AG04450 (cell line): ENCODE measurements at regions not wholly inside any gene's neighbourhood (a gene's known extent, or its start where the extent isn't known, plus 50 kb on each side); places are given as distances from the start of the nearest gene placed in this dataset.

ENCODE experiments used
- CTCF ChIA-PET: fragments of 300-600, 350-600 bp; formaldehyde crosslinking; extraction: SDS; loops from one replicate; lab custom pipeline; 2022; ENCODE audit warnings: antibody characterized with exemption, inconsistent platforms; lab: Charles Lee
- POLR2A ChIA-PET: fragments of 350-600 bp; formaldehyde crosslinking; extraction: SDS; loops from one replicate; lab custom pipeline; 2021; ENCODE audit warnings: antibody characterized with exemption, inconsistent platforms; lab: Yijun Ruan, JAX
- DNase-seq: peaks from one replicate; pipeline ENCODE4 v3.0.0-alpha.2; 2011; ENCODE audit warnings: low read depth, low spot score
- H3K27ac ChIP-seq: one replicate; pipeline ENCODE4 v1.5.1; 2012; ENCODE audit warnings: low read depth, low read length, control low read depth
- H3K27me3 ChIP-seq: one replicate; pipeline ENCODE4 v1.6.0; 2012; ENCODE audit warnings: low read length; ENCODE audit not compliant: control insufficient read depth, insufficient read depth
- H3K4me3 ChIP-seq: 2 replicates; pipeline ENCODE4 v1.5.1; 2011; ENCODE audit warnings: mild to moderate bottlenecking, low read depth, low read length, control low read depth
- H3K9me3 ChIP-seq: 2 replicates; pipeline ENCODE4 v1.5.1; 2012; ENCODE audit warnings: low read length; ENCODE audit not compliant: control insufficient read depth, insufficient read depth
- TF ChIP-seq, protein P1 (sequence below): IDR thresholded peaks from 2 replicates; pipeline ENCODE4 v1.5.1; 2011; ENCODE audit warnings: low read depth, low read length, control low read depth, inconsistent platforms

DNA sequence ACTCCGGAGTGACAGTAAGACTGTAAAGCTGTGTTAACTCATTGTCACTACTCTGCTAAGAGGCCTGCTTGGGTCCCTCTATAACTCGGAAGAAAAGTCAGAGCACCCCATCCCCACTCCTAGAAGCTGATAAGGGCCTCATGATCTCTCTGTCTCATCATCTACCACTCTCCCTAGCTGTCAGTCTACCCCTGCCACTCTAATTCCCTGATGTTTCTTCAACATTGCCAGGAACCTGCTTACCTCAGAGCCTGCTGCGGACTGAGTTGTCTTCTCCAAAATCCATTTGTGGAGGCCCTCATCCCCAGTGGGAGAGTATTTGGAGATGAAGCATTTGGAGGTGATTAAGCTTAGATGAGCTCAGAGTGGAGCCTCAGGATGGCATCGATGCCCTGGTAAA is 1092.2 kb downstream of the TBC1D22A start:
- TF ChIP-seq, protein P1, sequence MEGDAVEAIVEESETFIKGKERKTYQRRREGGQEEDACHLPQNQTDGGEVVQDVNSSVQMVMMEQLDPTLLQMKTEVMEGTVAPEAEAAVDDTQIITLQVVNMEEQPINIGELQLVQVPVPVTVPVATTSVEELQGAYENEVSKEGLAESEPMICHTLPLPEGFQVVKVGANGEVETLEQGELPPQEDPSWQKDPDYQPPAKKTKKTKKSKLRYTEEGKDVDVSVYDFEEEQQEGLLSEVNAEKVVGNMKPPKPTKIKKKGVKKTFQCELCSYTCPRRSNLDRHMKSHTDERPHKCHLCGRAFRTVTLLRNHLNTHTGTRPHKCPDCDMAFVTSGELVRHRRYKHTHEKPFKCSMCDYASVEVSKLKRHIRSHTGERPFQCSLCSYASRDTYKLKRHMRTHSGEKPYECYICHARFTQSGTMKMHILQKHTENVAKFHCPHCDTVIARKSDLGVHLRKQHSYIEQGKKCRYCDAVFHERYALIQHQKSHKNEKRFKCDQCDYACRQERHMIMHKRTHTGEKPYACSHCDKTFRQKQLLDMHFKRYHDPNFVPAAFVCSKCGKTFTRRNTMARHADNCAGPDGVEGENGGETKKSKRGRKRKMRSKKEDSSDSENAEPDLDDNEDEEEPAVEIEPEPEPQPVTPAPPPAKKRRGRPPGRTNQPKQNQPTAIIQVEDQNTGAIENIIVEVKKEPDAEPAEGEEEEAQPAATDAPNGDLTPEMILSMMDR: no peak
- no peak overlapping the region for H3K27ac ChIP-seq
- H3K27me3 ChIP-seq: no peaks in the 10 kb centered on the region
- H3K4me3 ChIP-seq: no peak overlapping the region
- DNase-seq: no peak
- ChIA-PET CTCF (no interaction called here), POLR2A (no interaction called here)
- peaks cover 31% of the 10 kb centered on the region for H3K9me3 ChIP-seq

DNA sequence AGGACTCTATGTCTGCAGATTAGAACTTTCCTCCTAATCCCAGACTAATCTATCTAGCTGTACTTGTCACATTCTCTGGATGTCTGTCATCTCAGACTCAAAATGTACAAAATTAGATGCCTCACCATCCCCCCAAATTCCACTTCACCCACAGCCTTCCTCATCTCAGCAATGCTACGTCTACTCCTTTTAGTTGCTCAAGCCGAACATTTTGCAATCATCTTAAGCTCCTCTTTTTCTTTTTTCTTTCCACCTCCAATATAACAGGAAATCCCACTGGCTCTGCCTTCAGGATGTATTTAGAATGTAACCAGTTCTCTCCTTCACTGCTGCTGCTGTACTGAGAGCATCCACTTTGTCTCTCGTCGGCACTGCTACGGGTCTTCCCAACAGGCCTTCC is 1091.8 kb downstream of the TBC1D22A start:
- TF ChIP-seq, protein P1: no peak
- Histone ChIP-seq H3K9me3 (peaks cover 34% of the 10 kb centered on the region), H3K27me3 (no peaks in the 10 kb centered on the region), H3K27ac (no peak overlapping the region), H3K4me3 (no peak overlapping the region)
- ChIA-PET CTCF (no interaction called here), POLR2A (no interaction called here)
- no peak for DNase-seq

DNA sequence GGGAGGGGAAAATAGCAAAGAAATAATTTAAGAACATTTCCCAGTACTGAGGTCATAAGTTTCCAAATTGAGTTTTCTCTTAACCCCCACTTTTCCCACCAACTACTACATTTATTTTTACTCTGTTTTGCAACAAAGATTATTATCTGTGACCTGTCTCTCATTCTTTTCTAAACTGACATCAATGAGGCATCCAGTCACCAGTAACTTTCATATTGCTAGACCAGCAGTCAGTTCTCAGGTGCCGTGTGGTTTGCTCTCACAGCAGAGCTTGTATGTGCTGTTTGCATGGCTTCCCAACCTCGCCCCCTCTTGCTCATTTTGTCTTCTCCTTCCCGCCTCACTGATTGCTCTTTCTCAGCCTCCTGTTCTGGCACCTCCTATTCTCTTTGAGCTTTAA is 1091.3 kb downstream of the TBC1D22A start:
- Histone ChIP-seq H3K27me3 (no peaks in the 10 kb centered on the region), H3K4me3 (no peak overlapping the region), H3K27ac (no peak overlapping the region), H3K9me3 (peaks cover 36% of the 10 kb centered on the region)
- TF ChIP-seq, protein P1: no peak
- ChIA-PET POLR2A (no interaction called here), CTCF (no interaction called here)
- no peak for DNase-seq

DNA sequence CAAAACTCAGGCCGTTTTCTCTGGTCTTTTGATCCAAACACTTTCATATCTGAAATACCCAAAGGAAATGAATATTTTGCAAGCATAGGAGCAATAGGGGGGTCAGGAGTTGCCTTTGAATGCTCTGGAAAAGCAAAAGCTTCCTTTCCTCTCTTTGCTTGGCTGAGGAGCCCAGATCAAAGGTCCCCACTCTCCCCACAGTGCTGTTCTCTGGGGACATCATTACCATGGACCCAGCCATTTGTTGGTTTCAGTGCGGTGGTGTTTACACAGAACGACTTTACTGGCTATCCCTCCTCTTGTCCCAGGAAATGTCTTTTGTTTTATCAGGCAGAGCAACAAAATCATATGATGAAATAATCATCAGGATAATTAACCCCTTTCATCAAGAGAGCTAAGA is 1089.1 kb downstream of the TBC1D22A start:
- no peak overlapping the region for H3K27ac ChIP-seq
- no peak for DNase-seq
- no peaks in the 10 kb centered on the region for H3K27me3 ChIP-seq
- TF ChIP-seq, protein P1: no peak
- peaks cover 50% of the 10 kb centered on the region for H3K9me3 ChIP-seq
- ChIA-PET CTCF (no interaction called here), POLR2A (no interaction called here)
- no peak overlapping the region for H3K4me3 ChIP-seq

DNA sequence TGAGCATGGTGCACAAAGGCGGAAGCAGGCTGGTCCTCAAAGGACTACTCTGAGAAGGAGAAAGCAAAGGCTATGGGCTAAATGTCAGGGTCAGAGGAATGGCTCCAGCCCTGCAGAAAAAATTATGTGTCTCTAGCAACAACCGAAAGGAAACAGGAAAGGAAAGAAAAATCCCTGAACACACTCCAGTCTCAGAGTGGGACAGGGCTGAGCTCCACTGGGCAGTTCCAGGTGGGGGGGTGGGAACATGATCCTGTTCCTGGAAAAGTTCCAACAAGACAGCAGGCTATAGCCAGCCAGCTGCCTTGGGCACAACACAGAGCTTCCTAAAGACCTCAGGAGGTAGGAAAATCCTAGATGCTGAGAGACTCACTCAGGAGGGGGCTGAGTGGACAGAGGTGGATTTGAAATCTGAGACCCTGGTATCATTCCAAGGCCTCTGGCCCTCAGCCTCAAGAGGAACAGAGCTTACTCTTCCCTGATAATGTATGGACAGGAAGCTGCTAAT is 1088.2 kb downstream of the TBC1D22A start:
- H3K4me3 ChIP-seq: no peak overlapping the region

More for the DNA sequence above, 1088.2 kb downstream of the TBC1D22A start:
- Histone ChIP-seq H3K27ac (no peak overlapping the region), H3K9me3 (peaks cover 50% of the 10 kb centered on the region), H3K27me3 (no peaks in the 10 kb centered on the region)
- POLR2A ChIA-PET: interaction anchor here (0.8 kb wide), 1 partner anchor 654 kb away, joined by 12 read pairs; no protein-coding TSS in a partner anchor
- TF ChIP-seq, protein P1: no peak
- CTCF ChIA-PET: no interaction called here
- no peak for DNase-seq
